ENCODE measurements at regions not wholly inside any gene's neighbourhood (a gene's known extent, or its start where the extent isn't known, plus 50 kb on each side); places are given as distances from the start of the nearest gene placed in this dataset.

GRCh38 chr12:25419595-25419994 lies 133.5 kb downstream of the LMNTD1 start:
- Histone ChIP-seq H3K4me3 (no peak overlapping the region), H3K36me3 (no peaks in the 10 kb centered on the region), H3K9me3 (no peaks in the 10 kb centered on the region), H3K27me3 (replicated peaks; ENCODE audit: insufficient read depth) (no peaks in the 10 kb centered on the region), H3K27ac (no peak overlapping the region), H3K4me1 (ENCODE audit: control insufficient read depth in 1 of 2, low read depth in 2 of 2) (peaks cover 6 to 8% of the 10 kb centered on the region in 2 donors)
- TF ChIP-seq, protein P1, sequence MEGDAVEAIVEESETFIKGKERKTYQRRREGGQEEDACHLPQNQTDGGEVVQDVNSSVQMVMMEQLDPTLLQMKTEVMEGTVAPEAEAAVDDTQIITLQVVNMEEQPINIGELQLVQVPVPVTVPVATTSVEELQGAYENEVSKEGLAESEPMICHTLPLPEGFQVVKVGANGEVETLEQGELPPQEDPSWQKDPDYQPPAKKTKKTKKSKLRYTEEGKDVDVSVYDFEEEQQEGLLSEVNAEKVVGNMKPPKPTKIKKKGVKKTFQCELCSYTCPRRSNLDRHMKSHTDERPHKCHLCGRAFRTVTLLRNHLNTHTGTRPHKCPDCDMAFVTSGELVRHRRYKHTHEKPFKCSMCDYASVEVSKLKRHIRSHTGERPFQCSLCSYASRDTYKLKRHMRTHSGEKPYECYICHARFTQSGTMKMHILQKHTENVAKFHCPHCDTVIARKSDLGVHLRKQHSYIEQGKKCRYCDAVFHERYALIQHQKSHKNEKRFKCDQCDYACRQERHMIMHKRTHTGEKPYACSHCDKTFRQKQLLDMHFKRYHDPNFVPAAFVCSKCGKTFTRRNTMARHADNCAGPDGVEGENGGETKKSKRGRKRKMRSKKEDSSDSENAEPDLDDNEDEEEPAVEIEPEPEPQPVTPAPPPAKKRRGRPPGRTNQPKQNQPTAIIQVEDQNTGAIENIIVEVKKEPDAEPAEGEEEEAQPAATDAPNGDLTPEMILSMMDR (IDR thresholded peaks at IDR 0.05) = no peak
- DNase-seq (ENCODE audit: low spot score) (no peak), ATAC-seq (ENCODE audit: insufficient number of reproducible peaks, low FRiP score, low read depth) (no peak)

DNA sequence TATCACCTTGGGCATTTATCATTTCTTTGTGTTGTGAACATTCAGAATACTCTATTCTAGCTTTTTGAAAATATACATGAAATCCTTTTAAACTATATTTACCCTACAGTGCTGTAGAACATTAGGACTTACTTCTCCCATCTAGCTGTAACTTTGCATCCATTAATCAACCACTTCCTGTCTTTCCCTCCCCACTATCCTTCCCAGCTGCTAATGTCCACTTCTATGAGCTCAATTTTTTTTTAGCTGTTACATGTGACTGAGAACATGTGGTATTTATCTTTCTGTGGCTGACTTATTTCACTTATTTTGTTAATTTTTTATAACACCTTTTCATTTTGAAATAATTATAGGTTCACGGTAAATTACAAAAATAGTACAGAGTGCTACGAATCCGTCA lies 136.0 kb downstream of the LMNTD1 start:
- no peak overlapping the region for H3K4me3 ChIP-seq

DNA sequence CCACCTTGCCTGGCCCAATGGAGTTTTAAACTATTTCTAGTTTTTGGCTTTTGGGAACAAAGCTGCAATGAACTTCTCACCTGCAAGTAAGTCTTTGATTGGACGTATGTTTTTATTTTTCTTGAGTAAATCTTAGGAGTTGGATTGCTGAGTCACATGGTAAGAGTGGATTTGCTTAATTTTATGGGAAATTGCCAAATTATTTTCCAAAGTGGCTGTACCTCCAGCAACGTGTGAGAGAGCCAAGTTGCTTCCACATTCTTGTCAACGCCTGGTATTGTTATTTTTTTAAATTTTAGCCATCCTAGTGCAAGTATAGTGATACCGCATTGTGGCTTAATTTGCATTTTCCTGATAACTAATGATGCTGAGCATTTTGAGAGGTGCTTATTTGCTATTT lies 136.6 kb downstream of the LMNTD1 start:
- ATAC-seq (ENCODE audit: insufficient number of reproducible peaks, low FRiP score, low read depth) (no peak), DNase-seq (ENCODE audit: low spot score) (no peak)
- no peaks in the 10 kb centered on the region for H3K9me3 ChIP-seq

More for the DNA sequence above, 136.0 kb downstream of the LMNTD1 start:
- H3K36me3 ChIP-seq = no peaks in the 10 kb centered on the region
- H3K4me1 ChIP-seq (ENCODE audit: control insufficient read depth in 1 of 2, low read depth in 2 of 2) = no peaks in the 10 kb centered on the region
- H3K27ac ChIP-seq = no peak overlapping the region
- no peaks in the 10 kb centered on the region for H3K9me3 ChIP-seq
- H3K27me3 ChIP-seq (replicated peaks; ENCODE audit: insufficient read depth) = no peaks in the 10 kb centered on the region
- no peak for DNase-seq (ENCODE audit: low spot score)
- ATAC-seq (ENCODE audit: insufficient number of reproducible peaks, low FRiP score, low read depth) = no peak
- TF ChIP-seq, protein P1 (IDR thresholded peaks at IDR 0.05) = no peak

GRCh38 chr12:25415004-25415403 lies 138.1 kb downstream of the LMNTD1 start:
- no peak overlapping the region for H3K4me3 ChIP-seq
- no peaks in the 10 kb centered on the region for H3K27me3 ChIP-seq (replicated peaks; ENCODE audit: insufficient read depth)
- ATAC-seq (ENCODE audit: insufficient number of reproducible peaks, low FRiP score, low read depth) (no peak), DNase-seq (ENCODE audit: low spot score) (no peak)
- TF ChIP-seq, protein P1 (IDR thresholded peaks at IDR 0.05) = no peak
- H3K27ac ChIP-seq = no peak overlapping the region
- H3K9me3 ChIP-seq = no peaks in the 10 kb centered on the region
- H3K4me1 ChIP-seq (ENCODE audit: control insufficient read depth in 1 of 2, low read depth in 2 of 2) = no peaks in the 10 kb centered on the region
- H3K36me3 ChIP-seq = no peaks in the 10 kb centered on the region

More for the DNA sequence above, 136.6 kb downstream of the LMNTD1 start:
- Histone ChIP-seq H3K27me3 (replicated peaks; ENCODE audit: insufficient read depth) (no peaks in the 10 kb centered on the region), H3K4me3 (no peak overlapping the region), H3K4me1 (ENCODE audit: control insufficient read depth in 1 of 2, low read depth in 2 of 2) (no peaks in the 10 kb centered on the region), H3K36me3 (no peaks in the 10 kb centered on the region), H3K27ac (no peak overlapping the region)
- TF ChIP-seq, protein P1 (IDR thresholded peaks at IDR 0.05) = no peak

GRCh38 chr12:25412735-25413134 lies 140.3 kb downstream of the LMNTD1 start:
- H3K4me1 ChIP-seq (ENCODE audit: control insufficient read depth in 1 of 2, low read depth in 2 of 2) = no peaks in the 10 kb centered on the region
- TF ChIP-seq, protein P1 (IDR thresholded peaks at IDR 0.05) = no peak
- H3K27me3 ChIP-seq (replicated peaks; ENCODE audit: insufficient read depth) = no peaks in the 10 kb centered on the region
- ATAC-seq (ENCODE audit: insufficient number of reproducible peaks, low FRiP score, low read depth) (no peak), DNase-seq (ENCODE audit: low spot score) (no peak)
- no peak overlapping the region for H3K4me3 ChIP-seq
- no peaks in the 10 kb centered on the region for H3K9me3 ChIP-seq
- no peaks in the 10 kb centered on the region for H3K36me3 ChIP-seq
- no peak overlapping the region for H3K27ac ChIP-seq
